ENCODE measurements at regions not wholly inside any gene's neighbourhood (a gene's known extent, or its start where the extent isn't known, plus 50 kb on each side); places are given as distances from the start of the nearest gene placed in this dataset.

- H3K27me3 Mint-ChIP-seq: no peaks in the 10 kb centered on the region
- CTCF ChIA-PET: no interaction called here
- no peaks in the 10 kb centered on the region for H3K4me1 ChIP-seq (ENCODE audit: insufficient read depth, low read length)
- H3K27me3 ChIP-seq (ENCODE audit: control insufficient read depth in 1 of 2, insufficient read depth in 2 of 2, low read length in 2 of 2): no peaks in the 10 kb centered on the region
- POLR2A ChIA-PET: no interaction called here
- no peaks in the 10 kb centered on the region for H3K9me3 Mint-ChIP-seq
- no peak for DNase-seq
- H3K9me3 ChIP-seq (ENCODE audit: control insufficient read depth in 1 of 2, insufficient read depth in 1 of 2, low read length in 2 of 2): no peaks in the 10 kb centered on the region
- H3K4me3 ChIP-seq (ENCODE audit: low read length): no peak overlapping the region
- H3K4me3 Mint-ChIP-seq: no peak overlapping the region
- no peak for TF ChIP-seq CTCF (IDR thresholded peaks at IDR 0.05)
- H3K36me3 Mint-ChIP-seq (ENCODE audit: low read depth): no peaks in the 10 kb centered on the region
- no peak overlapping the region for H3K27ac Mint-ChIP-seq
- H3K4me1 Mint-ChIP-seq (ENCODE audit: low read depth): no peaks in the 10 kb centered on the region
- intact Hi-C loops (cut with DNase I, micrococcal nuclease): no loop called here
- no peaks in the 10 kb centered on the region for H3K36me3 ChIP-seq (ENCODE audit: insufficient read depth, low read length)
- ATAC-seq (ENCODE audit: poor library complexity): no peak
- no peak overlapping the region for H3K27ac ChIP-seq (ENCODE audit: low read depth in 1 of 2, low read length in 2 of 2)
Measured at GRCh38 chr15:47401427-47401826, 315.9 kb upstream of the SEMA6D start.

GRCh38 chr15:47402829-47403228, 314.5 kb upstream of the SEMA6D start:
- POLR2A ChIA-PET: no interaction called here
- CTCF ChIA-PET: no interaction called here
- H3K9me3 ChIP-seq (ENCODE audit: control insufficient read depth in 1 of 2, insufficient read depth in 1 of 2, low read length in 2 of 2): peaks cover 0 to 3% of the 10 kb centered on the region in 2 experiments

GRCh38 chr15:47404877-47405276, 312.4 kb upstream of the SEMA6D start:
- Histone ChIP-seq H3K4me3 (ENCODE audit: low read length) (no peak overlapping the region), H3K27me3 (ENCODE audit: control insufficient read depth in 1 of 2, insufficient read depth in 2 of 2, low read length in 2 of 2) (no peaks in the 10 kb centered on the region), H3K4me1 (ENCODE audit: insufficient read depth, low read length) (no peaks in the 10 kb centered on the region), H3K36me3 (ENCODE audit: insufficient read depth, low read length) (no peaks in the 10 kb centered on the region), H3K9me3 (ENCODE audit: control insufficient read depth in 1 of 2, insufficient read depth in 1 of 2, low read length in 2 of 2) (peaks cover 0 to 3% of the 10 kb centered on the region in 2 experiments), H3K27ac (ENCODE audit: low read depth in 1 of 2, low read length in 2 of 2) (no peak overlapping the region)
- intact Hi-C loops (cut with DNase I, micrococcal nuclease): no loop called here
- H3K4me1 Mint-ChIP-seq (ENCODE audit: low read depth): no peaks in the 10 kb centered on the region
- ATAC-seq (ENCODE audit: poor library complexity) (no peak), DNase-seq (no peak)
- no peak overlapping the region for H3K27ac Mint-ChIP-seq
- no peaks in the 10 kb centered on the region for H3K36me3 Mint-ChIP-seq (ENCODE audit: low read depth)
- no peaks in the 10 kb centered on the region for H3K27me3 Mint-ChIP-seq
- H3K4me3 Mint-ChIP-seq: no peak overlapping the region
- ChIA-PET CTCF (no interaction called here), POLR2A (no interaction called here)
- H3K9me3 Mint-ChIP-seq: no peaks in the 10 kb centered on the region
- TF ChIP-seq CTCF (IDR thresholded peaks at IDR 0.05): no peak

More at GRCh38 chr15:47402829-47403228, 314.5 kb upstream of the SEMA6D start:
- Mint-ChIP-seq H3K4me3 (no peak overlapping the region), H3K9me3 (no peaks in the 10 kb centered on the region), H3K36me3 (ENCODE audit: low read depth) (no peaks in the 10 kb centered on the region), H3K27ac (no peak overlapping the region), H3K27me3 (no peaks in the 10 kb centered on the region), H3K4me1 (ENCODE audit: low read depth) (no peaks in the 10 kb centered on the region)
- TF ChIP-seq CTCF (IDR thresholded peaks at IDR 0.05): no peak
- intact Hi-C loops (cut with DNase I, micrococcal nuclease): no loop called here
- ATAC-seq (ENCODE audit: poor library complexity) (no peak), DNase-seq (no peak)
- no peaks in the 10 kb centered on the region for H3K27me3 ChIP-seq (ENCODE audit: control insufficient read depth in 1 of 2, insufficient read depth in 2 of 2, low read length in 2 of 2)
- no peak overlapping the region for H3K27ac ChIP-seq (ENCODE audit: low read depth in 1 of 2, low read length in 2 of 2)
- no peaks in the 10 kb centered on the region for H3K4me1 ChIP-seq (ENCODE audit: insufficient read depth, low read length)
- no peaks in the 10 kb centered on the region for H3K36me3 ChIP-seq (ENCODE audit: insufficient read depth, low read length)
- H3K4me3 ChIP-seq (ENCODE audit: low read length): no peak overlapping the region

All from CD4-positive, alpha-beta T cell (primary cell).